ENCODE measurements at regions not wholly inside any gene's neighbourhood (a gene's known extent, or its start where the extent isn't known, plus 50 kb on each side); places are given as distances from the start of the nearest gene placed in this dataset.
"Not testable (repeated sequence)": the region's sequence is repeated elsewhere in the genome, so short reads cannot be mapped to it uniquely, and the experiment has no call there.

DNA sequence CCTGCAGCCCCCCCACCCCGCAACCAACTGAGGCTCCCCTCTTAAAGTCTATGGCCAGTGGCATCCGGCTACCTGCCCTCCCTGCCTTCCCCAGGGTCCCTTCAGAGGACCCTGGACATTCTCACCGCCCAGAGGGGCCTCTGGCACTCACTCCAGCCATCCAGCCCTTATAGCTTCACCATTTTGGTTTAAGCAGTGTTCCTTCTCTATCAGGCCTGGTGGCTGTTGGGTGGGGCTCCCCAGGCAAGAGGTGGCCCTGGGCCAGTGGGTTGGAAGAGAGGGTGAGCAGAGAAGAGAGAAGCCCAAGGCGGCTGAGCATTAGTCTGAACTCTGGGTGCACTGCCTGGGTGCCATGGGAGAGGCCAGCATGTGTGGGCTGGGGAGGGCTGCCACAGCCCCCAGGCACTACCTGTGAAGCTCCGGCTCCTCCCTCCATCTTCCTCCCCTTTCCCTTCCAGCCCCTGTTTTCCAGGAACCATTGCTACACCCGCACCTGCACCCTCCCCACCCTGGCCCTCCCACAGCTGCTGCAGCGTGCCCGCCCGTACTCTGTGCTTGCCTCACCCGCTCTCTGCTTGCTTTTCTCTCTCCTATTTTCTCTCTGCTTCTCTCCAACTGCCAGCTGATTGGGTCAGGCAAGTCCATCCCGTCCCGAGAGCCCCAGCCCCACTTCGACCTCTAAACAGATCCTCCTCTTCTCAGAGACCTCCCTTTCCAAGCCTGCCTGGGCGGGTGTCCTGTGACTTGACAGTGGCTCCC, 168.2 kb downstream of the TBC1D2B start:
- peak; percentile 39 for DNase-seq

DNA sequence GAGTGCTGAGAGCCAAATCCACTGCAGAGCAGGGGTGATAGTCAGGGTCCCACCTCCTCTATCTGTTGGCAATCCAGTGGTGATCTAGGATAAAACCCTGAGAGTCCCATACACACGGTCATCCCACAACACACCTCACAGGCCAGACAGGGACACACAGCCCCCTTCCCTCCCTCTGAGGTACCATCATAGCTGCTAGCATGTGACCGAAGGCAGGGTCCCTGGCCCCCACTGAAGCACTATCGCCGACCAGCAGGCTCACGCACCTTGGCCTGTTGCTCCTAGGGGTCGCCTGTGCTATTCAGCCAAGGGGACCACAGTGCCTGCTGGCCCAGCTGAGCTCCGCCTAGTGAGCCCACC, 168.8 kb downstream of the TBC1D2B start:
- DNase-seq, result not testable (repeated sequence)

DNA sequence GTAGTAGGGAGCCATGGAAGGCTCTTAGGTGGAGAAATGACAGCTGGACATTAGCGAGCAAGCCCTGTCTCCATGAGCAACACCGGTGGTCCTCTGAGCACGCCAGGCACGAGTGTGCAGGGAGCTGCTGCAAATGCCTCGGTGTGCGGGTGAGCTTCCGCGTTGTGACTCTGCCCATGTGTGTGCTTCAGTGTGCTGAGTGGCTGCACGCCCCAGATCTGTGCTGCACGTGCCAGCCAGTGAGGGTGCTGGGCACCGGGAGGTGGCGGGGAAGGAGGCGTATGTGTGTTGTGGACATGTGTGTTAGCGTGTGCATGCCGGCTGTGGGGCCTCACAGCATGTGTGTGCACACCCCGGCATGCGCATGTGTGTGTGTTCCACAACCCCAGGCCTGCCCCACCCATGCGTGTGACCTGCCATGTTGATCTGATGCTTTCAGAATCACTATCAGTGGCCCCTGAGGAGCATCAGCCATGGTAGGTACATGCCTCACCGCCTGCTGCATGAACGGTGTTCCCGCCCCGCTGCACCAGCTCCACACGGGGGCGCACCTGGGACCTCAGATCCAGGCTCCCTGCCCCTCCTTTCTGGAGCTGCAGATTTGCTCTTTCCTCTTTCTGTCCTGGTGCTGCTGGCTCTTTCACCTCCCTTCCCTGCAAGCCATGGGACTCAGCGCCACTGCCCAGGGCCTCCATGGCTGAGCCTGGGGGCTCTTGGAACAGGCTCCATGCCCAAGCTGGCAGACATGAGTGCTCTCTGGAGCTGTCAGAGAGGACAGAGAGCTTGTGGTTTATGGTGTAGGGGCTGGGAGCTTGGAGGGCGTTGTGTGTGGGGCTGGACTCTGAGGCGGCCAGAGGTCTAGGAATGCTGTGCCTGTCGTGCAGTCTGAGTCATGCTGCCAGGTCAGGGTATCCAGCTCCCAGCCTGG, 169.4 kb downstream of the TBC1D2B start:
- DNase-seq, result no peak

GRCh38 chr15:77906062-77906990, 171.2 kb downstream of the TBC1D2B start:
- DNase-seq, result not testable (repeated sequence)

- no peak for DNase-seq
These were observed 172.1 kb downstream of the TBC1D2B start for GRCh38 chr15:77905301-77905920.

DNA sequence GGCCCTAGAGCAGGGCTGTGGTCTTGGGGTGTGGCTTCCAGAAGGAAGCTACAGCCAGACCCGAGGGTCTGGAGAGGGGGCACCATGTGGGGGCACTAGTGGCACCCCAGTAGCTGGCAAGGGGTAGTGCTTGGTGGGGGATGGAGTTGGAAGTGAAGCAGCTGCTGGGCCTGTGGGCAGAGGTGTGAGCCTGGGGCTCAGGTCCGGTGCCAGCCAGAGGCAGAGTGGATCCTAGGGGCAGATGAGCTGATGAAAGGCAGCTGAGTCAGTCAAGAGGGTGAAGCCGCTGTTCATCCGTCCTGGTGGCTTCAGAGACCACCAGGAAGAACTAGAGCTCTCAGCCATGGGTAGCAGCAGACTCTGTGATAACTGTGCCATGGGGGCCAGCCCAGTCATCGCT, 172.6 kb downstream of the TBC1D2B start:
- DNase-seq, result peak; percentile 32

GRCh38 chr15:77904436-77904821, 173.1 kb downstream of the TBC1D2B start:
- DNase-seq, result no peak

- not testable (repeated sequence) for DNase-seq
These were observed 173.6 kb downstream of the TBC1D2B start for GRCh38 chr15:77903761-77904435.

GRCh38 chr15:77902921-77903760, 174.4 kb downstream of the TBC1D2B start:
- peak; percentile 50 for DNase-seq

DNA sequence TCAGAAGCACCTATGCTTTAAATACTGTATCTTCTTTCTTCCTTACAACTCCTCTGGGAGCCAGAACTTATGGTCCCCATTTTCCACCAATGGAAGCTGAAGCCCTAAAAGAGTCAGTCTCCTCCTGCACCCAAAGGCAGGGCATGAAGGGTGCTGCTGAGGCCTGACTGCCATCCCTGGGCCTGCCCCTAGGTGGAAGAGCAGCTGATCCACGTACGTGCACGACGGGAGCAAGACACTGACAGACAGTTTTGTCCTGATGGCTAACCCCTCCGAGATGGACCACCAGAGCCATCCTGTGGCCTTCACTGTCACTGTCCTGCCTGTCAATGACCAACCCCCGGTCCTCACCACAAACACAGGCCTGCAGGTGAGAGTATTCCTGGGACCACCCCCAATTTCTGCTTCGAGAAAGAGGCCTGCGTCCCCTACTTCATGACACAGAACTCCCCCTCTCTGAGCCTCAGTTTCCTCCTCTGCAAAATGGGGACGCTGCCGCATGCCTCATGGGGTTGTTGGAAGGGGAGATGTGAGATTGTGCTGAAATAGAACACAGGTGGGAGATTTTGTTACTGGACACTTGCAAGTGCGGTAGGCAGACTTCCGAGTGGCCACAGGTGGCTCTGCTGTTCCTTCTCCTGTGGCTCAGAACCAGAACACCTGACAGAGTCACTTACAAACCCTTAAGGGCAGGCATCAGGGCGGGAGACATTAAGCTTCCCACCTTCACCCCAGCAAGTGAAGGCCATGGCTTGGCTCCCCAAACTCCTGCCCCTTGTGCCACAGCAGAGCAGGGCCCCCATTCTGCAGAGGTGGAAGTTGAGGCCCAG, 175.4 kb downstream of the TBC1D2B start:
- DNase-seq, result peak; percentile 36

DNA sequence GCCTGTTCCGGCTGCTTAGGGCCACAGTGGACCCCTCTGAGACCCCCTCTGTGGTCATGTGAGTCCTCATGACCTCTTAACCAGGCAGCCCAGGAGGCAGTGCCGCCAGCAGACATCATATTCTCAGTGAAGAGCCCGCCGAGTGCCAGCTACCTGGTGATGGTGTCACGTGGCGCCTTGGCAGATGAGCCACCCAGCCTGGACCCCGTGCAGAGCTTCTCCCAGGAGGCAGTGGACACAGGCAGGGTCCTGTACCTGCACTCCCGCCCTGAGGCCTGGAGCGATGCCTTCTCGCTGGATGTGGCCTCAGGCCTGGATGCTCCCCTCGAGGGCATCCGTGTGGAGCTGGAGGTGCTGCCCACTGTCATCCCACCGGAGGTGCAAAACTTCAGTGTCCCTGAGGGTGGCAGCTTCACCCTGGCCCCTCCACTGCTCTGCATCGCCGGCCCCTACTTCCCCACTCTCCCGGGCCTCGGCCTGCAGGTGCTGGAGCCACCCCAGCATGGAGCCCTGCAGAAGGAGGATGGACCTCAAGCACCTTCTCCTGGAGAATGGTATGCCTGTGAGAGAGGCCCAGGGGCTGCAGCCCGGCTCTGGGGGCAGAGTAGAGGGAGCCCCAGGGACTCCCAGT, 176.1 kb downstream of the TBC1D2B start:
- no peak for DNase-seq

DNA sequence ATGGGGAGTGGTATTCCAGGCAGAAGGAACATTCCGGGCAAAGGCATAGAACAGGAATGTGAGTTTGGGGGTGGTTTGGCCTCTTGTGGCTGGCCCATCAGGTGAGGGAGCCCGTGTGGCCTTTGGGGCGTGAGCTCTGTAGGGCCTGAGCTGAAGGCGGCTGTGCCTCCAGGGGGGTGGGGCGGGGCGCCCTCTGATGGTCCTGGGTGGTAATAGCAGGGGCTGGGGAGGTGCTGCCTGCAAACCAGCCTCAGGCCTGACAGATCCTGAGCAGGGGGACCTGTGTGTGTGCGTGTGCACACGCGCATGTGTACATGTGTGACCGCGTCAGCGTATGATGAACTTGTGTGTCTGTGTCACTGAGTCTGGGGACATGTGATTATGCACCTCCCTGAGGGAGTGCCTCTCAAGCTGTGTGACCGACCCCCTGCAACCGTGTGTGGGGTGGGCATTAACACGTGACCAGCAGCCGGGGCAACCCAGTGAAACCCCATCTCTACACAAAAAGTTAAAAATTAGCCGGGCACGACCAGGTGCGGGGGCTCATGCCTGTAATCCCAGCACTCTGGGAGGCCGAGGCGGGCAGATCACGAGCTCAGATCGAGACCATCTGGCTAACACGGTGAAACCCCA, 177.1 kb downstream of the TBC1D2B start:
- peak; percentile 79 for DNase-seq

GRCh38 chr15:77899776-77900175, 177.7 kb downstream of the TBC1D2B start:
- not testable (repeated sequence) for DNase-seq

GRCh38 chr15:77898811-77899730, 178.4 kb downstream of the TBC1D2B start:
- peak; percentile 31 for DNase-seq

GRCh38 chr15:77897896-77898406, 179.6 kb downstream of the TBC1D2B start:
- DNase-seq, result peak; percentile 20

DNA sequence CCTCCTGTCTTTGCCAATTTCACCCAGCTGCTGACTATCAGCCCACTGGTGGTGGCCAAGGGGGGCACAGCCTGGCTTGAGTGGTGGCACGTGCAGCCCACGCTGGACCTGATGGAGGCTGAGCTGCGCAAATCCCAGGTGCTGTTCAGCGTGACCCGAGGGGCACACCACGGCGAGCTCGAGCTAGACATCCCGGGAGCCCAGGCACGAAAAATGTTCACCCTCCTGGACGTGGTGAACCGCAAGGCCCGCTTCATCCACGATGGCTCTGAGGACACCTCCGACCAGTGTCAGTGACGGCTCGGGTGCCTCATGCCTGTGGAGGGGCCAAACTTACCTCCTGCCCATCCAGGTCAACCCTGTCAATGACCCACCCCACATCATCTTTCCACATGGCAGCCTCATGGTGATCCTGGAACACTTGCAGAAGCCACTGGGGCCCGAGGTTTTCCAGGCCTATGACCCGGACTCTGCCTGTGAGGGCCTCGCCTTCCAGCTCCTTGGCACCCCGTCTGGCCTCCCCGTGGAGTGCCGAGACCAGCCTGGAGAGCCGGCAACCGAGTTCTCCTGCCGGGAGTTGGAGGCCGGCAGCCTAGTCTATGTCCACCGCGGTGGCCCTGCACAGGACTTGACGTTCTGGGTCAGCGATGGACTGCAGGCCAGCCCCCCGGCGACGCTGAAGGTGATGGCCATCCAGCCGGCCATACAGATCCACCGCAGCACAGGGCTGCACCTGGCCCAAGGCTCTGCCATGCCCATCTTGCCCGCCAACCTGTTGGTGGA, 180.2 kb downstream of the TBC1D2B start:
- peak; percentile 26 for DNase-seq

Measured in right forelimb (tissue), 1 donor.